GM21723 (cell line): ENCODE measurements at regions not wholly inside any gene's neighbourhood (a gene's known extent, or its start where the extent isn't known, plus 50 kb on each side); places are given as distances from the start of the nearest gene placed in this dataset.

Experiments
- ATAC-seq: cut with Tn5 transposase; IDR thresholded peaks from one replicate; pipeline ENCODE4 v1.9.1; 2021; ENCODE audit warnings: mild to moderate bottlenecking, moderate library complexity; ENCODE audit not compliant: unreplicated experiment

DNA sequence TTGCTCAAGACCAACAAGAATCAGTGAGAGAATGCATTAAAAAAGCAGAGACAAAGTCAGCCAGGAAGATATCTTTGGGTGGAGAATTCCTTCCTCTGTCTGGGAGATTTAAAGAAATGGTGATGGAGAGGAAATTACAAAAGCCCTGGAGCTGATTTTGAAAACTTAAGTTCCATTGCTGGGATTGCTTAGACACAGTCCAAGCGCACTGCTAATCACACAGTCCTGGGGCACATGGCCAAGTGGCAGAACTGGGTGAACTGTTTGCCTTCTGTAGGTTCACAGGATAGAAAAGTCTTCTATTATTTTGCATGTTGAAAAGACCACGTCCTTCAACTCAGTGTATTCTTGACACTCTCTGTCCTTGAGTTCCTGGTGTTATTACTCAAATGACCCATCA, 284.9 kb upstream of the FBXL7 start:
- ATAC-seq = no peak

DNA sequence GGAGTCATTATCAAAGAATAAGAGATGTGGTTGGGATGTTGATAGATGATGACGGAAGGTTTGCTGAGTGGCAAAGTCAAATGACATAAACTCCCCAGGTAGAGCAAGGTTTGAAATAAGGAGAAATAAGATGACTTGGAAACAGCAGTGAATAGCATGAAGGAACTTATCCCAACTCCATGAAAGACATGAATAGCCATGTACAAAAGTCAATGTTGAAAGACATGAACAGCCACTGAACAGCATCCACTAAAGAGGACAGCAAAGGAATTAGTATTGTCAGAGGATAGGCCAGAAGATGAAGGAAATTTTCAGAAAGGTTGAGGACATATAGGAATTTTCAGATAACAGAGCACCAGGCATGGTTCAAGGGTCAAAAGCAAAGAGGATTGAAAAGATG, 286.0 kb upstream of the FBXL7 start:
- no peak for ATAC-seq

DNA sequence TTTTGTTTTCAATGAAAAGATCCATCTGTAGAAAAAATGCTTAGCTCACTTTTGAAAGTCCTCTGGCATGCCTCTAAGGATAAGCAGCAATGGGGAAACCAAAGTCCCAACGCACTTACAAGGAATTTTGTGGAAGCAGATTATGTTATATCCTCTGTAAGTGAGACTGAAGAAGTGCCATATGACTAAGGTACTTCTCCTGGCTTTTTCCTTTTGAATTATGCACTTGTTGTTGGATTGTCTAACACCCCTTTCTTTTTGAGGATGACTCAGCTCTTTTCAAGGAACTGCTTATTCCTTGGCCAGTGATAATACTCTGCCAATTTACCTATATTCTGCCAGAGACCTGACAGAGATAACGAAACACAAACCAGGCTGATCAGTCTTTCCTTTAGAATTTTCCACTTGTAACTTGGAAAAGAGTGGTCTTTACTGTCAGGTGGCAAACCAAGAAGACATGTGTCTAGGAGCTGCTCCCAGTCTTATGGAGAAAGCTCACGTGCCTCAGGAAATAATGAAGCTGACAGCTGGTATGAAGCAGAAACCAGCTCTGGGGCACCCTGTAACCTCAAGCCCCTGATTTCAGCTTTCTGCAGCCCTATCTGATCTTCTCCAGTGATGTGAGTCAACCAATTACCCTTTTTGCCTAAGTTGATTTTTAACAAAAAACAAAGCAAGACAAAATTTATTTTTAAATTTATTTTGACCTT, 290.8 kb upstream of the FBXL7 start:
- ATAC-seq = no peak

DNA sequence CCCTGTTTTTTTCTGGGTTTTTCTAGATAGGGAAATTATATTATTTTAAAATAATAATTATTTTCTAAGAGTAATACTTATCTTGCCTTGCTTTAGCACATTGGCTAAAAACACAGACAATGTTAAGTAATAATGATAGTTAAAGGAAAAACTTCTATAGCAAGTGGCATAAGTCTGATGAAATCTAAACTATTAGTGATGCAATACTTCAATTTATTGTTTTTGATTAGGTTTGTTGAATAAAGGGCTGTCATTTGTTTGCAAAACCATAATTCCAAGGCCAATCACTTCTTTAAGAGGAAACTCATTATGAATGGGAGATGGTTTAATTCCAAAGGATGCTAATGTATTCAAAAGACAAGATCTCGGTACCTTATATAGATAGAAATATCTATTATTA, 293.8 kb upstream of the FBXL7 start:
- ATAC-seq = no peak

DNA sequence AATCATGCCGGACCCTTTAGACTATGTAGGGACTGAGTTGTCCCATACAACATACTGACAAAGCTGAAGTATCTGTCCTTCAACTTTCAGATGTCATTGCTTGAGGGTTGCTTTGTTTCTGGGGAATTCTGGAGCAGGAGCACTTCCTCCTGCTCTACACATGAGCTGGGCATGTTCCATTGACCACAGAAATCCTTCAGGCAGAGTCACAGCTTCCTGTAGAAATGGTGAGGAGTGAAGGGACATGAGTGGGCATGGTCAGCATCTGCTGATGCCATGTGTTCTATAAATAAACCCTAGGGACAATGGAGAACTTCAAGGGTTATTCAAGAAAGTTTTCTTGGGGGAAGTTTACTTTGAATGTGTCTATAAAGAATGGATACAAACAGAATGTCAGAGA, 296.6 kb upstream of the FBXL7 start:
- no peak for ATAC-seq

DNA sequence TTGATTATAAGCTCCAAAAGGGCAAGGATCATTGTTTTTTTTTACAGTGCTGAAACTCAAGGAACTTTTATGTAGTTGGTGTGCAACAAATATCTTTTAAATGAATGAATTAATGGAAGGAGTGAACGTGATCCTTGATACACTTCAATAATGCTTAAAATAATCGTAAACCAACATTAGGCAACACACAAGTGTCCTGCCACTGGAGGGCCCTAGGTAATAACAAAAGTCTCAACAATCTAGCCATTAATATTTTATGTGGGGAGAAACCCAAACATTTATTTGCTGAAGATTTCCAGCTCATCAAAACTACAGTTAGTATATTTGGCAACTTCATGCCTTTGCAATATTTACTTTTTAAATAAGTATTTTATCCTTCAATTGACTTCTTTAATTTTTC, 309.0 kb upstream of the FBXL7 start:
- no peak for ATAC-seq

DNA sequence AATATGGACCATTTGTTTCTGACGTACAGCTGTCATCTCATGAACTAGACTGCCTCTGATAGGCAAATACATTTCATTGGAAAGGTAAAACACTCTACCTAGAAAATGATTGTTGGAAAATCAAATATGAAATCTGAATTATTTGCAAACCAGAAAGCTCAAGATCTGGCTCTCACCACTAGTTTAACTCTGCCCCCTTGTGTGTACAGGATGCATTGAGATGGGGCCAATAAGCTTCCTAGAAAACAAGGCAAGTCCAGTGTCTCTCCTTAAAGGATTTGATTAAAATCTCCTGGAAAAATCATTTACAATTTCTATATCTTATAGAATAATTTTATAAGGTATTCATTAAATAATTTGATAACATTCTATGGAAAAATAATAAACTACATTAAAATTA, 311.9 kb upstream of the ANKH start:
- ATAC-seq = no peak

DNA sequence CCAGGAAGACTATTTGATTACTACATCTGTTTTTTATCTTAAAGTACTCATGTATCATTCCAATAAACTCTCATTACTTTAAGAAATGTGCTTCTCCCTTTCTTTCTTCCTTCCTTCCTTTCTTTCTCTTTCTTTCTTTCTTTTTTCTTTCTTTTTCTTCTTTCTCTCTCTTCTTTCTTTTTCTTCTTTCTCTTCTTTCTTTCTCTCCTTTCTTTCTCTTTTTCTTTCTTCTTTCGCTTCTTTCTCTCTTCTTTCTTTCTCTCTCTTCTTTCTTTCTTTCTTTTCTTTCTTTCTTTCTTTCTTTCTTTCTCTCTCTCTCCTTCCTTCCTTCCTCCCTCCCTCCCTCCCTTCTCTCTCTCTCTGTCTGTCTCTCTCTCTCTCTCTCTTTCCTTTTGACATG, 298.6 kb upstream of the ANKH start:
- ATAC-seq = no peak

DNA sequence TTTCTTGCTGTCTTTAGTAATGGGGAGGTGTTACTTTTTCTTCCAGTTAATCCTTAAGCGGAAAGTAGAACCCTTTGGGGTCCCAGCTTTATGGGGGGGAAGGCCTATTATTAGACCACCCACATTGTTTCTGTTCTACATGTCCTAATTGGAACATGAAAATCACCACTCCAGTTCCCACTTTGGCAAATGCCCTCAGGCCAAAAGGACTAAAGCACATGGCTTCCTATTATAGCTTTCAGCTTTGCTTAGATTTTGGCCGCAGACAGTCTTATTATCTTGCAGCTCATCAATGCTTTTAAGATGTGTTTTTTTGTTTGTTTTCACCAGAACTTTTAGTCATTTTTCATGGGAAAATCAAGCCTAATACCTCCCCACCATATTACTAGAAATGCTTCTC, 296.8 kb upstream of the ANKH start:
- no peak for ATAC-seq

DNA sequence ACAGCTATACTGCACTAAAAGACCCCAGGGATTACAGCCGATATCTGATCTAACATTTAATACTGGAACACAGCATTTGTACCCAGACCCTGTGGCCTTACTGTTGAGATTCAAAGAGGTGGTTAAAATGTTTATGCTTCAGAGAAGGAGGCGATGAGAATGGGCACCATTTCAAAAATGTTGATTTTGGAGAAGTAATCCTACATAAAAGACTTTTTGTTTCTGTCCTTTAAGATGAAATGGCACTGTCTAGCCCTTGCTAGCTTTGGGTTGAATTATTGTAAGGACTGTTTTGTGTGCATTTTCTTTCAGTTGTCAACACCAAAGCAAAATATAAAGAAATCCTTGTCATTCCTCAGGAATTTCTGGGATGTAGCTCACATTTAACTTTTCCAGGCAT, 288.5 kb upstream of the ANKH start:
- ATAC-seq = no peak

DNA sequence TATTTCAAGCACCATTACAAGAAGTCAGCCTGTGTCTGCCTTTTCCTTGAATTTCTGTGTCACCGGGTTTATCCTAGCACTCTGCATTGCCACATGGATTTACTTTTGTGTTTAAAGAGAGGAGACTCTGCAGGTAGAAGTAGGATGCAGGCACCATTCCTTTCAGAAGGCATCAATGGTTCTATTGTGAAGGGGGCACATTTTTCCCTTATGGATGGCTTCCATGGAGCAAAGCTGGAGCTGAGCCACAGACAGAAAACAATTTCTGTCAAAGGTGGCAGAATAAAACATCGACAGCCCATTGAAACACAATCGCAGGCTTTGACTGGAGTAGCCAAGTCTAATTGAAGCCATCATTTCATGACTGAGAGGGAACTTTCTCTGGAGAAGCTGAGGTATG, 288.0 kb upstream of the ANKH start:
- no peak for ATAC-seq

DNA sequence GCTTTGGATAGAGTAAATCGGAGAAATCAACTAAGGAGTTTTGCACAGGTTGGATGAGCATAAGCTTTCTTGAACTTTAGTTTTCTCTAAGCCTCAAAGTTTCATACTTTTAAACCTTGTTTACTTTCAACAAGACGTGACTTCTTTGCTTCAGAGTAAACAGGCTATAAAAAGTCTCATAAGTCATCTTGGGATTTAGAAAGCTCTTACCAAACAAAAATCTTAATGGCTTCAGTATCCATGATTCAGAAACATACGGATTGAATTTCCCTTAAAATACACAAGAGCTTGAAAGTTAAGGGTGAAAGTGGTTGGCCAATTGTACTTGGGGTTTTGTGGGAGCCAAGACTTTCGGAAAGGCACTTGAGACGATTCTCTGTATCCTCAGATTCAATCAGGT, 270.9 kb upstream of the ANKH start:
- ATAC-seq = no peak

DNA sequence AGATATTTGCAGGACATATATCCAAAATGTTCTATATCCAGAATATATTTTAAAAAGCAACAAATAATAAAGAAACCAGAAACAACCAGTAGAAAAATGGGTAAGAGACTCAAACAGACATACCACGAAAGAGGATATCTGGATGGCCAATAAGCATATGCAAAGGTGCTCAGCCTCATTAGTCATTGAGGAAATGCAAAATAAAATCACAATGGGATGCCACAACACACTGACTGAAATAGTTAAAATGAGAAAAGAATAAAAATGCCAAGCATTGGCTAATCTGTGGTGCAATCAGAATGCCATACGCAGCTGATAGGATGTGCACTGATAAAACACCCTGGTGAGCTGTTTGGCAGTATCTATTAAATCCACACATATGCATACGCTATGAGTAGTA, 265.8 kb upstream of the ANKH start:
- no peak for ATAC-seq

DNA sequence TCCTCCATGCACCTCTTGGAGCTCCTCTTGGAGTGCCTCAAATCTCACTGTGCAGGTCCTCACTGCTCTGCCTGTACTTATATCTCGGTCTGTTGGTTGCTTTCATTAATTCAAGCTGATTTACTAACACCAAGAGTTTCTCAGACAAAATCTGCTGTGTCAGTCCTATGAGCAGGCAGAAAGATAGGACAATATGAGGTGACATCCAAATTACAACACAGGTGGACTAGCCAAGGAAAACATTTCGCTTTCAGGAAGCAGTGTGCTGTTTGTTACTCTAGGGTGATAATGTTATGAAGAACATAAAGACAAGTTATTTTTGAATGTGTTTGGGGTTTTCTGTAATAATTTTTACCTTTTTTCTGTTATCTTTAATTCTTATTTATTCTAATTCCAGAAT, 264.1 kb upstream of the ANKH start:
- ATAC-seq = no peak

DNA sequence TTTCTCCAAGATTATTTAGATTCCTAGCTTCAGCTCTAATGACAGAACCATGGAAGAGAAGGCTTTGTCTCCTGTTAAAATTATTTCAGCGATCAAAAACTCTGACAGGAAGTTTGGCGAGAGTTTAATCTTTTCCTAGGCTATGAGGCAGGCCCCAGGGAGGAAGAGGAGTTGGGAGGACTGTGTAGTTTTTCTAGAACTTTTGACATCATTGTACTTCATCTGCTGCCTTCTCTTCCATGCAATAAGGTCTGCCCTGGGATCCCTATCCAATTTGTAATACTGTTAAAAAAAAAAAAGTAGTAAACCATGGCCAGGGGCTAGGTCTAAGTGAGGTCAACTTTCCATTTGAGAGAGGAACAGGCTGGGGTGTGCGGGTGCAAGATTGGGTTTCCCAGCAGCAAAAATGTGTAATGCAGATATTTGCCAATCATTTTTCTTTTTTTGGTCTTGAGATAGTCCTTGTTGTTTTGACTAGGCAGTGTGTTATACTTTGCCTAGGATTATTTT, 261.9 kb upstream of the ANKH start:
- no peak for ATAC-seq

DNA sequence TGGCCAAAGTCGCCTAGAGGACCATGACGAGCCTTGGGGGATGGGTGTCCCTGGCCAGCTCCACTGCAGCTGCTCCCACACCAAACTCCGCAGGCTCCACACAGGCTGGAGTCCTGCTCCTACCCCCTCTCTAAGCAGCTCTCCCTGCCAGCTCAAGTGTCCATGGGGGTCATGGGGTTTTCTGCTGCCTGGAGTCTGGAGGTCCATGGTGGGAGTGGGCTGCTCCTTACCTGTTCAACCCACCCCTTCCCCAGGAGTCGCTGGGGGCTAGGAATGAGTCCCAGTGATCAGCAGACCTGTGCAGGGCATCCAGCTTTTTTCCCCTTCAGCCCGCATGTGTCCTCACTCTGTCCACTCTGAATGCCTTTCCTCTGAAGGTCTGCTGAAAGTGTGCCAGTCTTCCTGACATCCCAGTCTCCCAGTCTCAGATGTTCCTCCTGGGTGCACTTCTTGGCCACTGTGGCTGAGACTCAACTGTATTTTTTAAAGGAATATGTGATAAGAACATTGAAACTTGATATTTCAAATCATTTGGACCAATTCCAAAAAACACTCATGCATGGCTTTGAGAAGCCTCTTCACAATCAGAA, 261.3 kb upstream of the ANKH start:
- ATAC-seq = no peak

DNA sequence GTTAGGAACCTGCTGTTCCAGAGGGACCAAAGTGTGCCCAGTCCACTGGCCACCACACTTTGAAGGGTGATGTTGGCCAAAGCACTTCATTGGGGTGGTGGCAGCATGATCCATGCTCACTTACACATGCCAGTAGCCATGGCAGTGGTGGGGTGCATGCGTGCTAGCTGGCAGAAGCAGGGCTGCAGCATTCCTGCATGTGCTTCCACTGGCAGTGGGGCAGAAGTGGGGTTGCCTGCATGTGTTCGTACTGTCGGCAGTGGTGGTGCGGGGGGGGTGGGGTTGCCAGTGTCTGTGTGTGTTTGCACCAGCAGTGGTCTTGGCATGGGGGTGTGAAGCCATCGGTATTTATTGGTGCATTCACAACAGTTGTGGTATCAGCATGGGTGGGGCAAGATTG, 260.3 kb upstream of the ANKH start:
- no peak for ATAC-seq

DNA sequence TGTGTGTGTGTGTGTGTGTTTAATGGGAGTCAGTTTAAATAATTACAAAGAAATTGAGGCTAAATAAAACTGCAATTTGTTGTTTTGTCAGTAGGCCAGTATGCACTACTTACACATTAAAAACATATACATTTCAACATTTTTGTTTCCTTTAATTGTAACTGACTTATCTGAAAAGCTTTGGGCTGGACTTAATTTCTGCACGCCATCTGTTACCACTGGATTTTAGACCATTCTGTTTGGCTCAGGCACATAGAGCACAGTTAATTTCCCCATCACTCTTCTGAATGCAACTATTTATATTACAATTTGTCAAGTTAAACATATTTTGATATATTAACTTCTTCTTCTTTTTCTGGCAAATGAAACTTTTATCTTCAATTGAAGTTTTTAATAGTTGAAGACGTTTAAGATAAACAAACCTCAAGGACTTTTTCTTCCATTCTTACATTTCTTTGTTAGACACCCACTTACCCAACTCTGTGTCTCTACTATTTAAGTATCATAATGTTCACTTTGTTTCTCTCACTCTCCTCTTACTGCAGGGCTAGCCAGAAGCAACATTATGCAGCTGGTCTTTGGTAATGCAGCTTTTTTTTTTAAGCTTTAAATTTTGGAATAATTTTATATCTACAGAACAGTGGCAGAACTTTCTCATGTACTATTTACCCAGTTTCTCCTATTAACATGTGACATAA, 253.4 kb upstream of the ANKH start:
- ATAC-seq = no peak

DNA sequence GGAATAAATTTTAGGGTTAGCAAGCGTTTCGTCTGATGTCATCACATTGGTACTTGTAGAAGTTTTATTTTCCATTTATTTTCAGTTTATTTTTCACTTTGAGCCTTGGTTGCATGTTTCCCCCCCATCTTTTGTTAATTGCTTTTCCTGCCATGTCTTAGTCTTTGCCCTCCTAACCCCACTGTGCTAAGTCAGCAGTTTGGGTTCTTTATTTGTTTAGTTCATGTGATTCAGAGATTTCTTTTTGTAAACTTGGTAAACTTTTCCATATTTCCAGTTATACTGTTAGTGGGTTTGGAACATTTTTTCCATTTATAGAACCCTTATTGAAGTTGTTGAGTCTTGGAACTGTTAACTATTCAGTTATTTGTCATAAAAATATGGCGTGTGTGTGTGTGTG, 252.9 kb upstream of the ANKH start:
- ATAC-seq = no peak

DNA sequence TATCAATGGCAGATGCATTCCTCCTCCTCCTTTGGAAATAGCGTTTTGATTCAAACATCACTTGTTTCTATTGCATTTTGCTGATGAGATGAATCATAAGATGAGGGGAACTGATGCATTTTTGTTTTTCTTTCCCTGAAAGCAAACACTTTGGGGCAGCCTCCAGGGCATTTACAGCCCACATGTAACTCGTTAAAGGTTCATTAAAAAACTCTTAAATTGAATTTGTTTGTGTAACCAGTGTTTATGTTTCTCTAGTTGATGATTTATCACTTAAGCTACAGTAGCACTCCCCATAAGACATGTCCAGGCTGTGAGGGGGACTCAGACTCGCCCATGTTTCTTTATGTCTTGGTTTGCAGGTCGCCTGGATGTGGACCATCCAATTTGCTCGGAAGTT, 246.1 kb upstream of the ANKH start:
- no peak for ATAC-seq

DNA sequence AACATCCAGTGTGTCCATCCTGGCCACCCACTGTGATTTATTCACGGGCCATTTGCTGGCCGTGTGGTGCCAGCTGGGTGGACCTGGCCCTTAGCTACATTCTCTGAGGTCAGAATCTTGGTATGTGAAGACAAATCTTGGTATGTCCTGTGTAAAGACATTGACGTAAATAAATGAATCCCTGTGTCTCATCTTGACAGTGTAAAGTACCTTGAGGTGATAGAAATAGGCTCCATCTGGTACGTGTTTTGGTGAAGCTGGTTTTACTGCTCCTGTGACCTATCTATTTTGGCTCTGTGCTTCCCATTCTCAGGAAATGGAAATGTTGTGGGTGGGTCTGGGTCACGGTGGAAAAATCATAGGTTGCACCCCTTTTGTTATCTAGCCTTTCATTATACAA, 245.4 kb upstream of the ANKH start:
- no peak for ATAC-seq

DNA sequence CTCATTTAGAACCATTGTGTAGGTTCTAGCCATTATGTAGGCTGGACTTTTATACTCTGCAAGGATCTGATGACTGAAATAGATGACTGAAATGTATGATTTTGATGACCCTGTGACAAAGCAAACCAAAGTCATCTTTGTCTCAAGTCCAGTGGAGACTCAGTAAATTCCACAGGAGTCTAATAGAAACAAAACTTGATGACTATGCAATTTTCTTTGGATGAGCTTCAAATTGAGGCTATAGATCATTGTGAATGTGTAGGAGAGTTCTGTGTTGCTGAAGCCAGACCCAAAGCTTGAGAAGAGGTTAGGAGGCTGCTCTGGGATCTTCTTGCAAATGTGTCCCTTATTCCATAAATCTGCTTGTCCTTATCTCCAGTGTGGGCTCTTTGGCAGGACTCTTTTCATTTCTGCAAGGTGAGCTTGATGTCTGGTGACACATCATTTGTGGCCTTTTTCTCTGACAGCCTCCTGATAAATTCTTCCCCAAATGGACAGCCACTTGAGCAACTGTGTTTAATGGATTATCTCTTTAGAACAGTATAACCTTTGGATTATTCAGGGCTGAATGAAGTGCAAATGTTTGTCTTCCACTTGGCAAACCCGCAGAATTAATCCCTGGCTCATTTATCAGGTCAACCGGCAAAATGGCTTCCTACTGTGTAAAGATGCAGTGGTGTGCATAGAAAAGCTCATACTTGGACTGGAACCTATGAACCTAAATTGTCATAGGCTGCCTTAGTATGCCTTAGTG, 235.1 kb upstream of the ANKH start:
- ATAC-seq = no peak
